DMS 273 (cell line): ENCODE measurements at regions not wholly inside any gene's neighbourhood (a gene's known extent, or its start where the extent isn't known, plus 50 kb on each side); places are given as distances from the start of the nearest gene placed in this dataset.

Experiments
- DNase-seq: peaks from one replicate; lab custom pipeline; 2025; ENCODE audit not compliant: unreplicated experiment; lab: John Stamatoyannopoulos, UW

GRCh38 chr18:76771192-76771799 lies 51.1 kb upstream of the ZNF236 start:
- DNase-seq: no peak

- DNase-seq: no peak
These were observed 54.4 kb upstream of the ZNF236 start for GRCh38 chr18:76767954-76768353.

DNA sequence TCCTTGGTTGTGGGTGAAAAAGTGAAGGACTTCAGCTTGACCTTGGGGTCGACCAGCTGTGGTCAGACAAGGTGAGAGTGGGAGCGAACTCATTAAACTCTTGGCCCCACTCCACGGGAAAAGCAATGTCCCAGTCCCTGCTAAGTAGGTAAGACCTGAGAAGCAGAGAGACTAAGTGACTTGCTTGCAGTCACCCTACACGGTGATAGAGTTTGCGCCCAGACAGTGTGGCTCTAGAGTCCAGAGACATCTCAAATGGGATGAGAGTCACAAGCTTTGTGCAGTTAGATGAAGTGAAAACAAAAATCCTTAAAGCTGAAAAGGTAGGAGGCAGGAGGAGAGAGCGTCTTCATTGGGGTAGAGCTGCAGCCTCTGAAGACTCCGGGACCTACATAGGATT lies 55.9 kb upstream of the ZNF236 start:
- DNase-seq: no peak

DNA sequence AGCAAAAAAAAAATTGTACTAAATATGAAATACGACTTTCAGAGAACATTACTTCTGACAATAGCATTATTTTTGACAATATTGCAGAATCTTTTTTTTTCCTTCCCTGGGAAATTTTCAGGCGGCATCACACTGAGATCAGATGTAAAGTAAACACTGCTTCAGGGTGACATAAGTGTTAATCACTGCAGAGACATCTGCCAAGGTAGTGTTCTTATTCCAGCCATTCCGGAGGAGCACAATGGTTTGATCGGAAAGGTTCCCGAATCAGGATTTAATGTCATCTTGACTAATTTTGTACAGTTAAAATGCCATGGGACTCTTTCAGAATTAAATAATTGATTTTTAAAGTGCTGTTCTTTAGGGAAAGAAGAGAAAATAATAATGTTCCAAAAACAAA lies 56.7 kb upstream of the ZNF236 start:
- DNase-seq: peak; percentile 59

DNA sequence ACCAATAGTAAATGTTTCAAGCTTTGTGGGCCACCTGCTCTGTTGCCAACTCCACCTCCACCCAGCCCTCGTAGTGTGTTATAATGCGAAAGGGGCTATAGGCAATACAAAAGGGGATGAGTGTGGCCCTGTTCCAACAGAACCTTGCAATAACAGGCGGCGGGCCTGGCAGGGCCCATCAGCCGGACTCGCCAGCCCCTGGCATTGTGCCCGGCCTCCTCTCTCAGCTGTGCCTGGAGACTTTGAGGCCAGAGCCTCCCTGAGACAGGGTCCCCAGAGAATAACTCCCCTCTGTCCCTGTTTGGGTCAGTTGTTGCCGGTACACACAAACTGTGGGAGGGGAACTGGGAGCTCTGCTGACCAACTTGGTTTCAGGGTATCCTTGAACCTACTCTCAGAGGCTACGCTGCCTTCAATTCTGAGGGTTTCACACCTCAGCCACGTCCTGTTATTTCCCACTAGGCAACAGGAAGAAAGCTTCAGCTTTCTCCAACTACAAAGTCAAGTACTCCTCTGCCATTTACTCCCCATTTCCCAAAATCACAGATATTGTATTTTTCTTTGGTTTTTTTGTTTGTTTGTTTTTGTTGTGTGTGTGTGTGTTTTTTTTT lies 58.0 kb upstream of the ZNF236 start:
- DNase-seq: peak; percentile 74

DNA sequence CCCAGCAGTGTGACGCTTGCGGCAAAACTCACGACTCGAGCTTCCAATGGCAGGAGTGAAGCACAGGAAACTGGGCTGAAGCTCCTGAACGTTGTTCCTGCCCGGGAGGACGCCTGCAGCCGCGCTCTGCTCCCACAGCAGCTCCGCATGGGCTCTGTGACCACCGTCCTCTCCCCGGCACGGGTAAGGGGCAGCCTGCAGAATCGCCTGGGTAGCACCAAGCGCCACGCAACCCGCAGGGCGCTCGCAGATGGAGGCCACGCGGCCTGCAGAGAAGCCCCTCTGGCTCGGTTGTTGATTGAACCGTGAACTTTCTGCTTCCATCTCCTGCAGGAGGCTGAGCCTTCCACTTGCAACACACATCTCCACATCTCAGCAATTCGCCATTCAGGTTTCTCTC lies 63.3 kb upstream of the ZNF236 start:
- DNase-seq: no peak

- DNase-seq: no peak
These were observed 64.4 kb upstream of the ZNF236 start for GRCh38 chr18:76757925-76758324.

- no peak for DNase-seq
These were observed 65.0 kb upstream of the ZNF236 start for GRCh38 chr18:76757335-76757734.

DNA sequence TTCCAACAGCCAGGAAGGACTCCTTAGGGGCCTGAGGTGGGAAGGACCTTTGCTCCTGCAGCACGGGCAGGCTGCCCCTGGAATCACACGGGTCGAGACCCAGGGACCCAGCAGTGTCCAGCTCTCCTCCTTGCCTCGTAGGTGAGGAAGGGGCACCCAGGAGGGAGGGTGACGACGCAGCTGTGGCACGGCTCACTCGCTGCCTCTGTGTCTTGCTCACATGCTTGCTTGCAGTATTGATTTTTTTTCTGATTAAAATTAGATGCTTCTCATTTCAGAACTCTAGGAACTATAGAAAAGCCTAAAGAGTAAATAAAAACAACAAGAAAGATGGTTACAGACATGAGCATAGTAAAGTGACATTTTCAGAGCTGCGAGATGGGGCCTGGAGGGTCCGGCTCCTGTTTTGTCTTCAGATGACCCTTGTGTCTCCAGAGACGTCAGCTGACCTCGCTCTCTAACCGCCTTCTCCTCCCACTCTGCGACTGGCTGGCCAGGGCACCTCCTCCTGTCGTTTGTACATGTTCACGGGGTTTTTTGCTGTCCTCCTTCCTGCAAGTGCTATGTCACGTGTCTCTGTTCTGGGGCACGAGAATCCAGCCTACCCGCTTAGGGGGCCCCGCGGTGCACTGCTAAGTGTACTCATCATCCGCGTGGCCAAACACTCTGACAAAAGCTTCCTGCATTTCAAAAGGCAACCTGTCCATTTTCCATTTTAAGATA lies 65.7 kb upstream of the ZNF236 start:
- DNase-seq: no peak

GRCh38 chr18:76754351-76754750 lies 68.0 kb upstream of the ZNF236 start:
- no peak for DNase-seq

DNA sequence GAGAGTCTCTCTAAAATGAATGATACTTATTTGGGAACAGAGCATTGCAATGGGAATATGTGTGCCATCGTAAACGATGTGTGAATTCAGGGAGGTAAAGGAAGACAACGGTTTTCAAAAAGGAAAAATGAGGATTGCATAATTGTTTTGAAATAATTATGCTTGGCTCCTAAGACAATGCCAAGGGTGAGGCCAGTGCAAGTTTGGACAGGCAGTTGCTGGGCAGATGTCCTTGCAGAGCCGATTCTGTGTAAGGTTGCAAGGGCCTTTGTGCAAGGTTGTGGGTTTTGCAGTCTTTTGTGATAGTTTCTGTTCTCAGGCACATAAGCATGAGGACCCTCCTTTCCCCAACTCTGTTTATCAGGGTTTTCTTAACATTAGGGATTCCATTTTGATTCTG lies 70.0 kb upstream of the ZNF236 start:
- no peak for DNase-seq

DNA sequence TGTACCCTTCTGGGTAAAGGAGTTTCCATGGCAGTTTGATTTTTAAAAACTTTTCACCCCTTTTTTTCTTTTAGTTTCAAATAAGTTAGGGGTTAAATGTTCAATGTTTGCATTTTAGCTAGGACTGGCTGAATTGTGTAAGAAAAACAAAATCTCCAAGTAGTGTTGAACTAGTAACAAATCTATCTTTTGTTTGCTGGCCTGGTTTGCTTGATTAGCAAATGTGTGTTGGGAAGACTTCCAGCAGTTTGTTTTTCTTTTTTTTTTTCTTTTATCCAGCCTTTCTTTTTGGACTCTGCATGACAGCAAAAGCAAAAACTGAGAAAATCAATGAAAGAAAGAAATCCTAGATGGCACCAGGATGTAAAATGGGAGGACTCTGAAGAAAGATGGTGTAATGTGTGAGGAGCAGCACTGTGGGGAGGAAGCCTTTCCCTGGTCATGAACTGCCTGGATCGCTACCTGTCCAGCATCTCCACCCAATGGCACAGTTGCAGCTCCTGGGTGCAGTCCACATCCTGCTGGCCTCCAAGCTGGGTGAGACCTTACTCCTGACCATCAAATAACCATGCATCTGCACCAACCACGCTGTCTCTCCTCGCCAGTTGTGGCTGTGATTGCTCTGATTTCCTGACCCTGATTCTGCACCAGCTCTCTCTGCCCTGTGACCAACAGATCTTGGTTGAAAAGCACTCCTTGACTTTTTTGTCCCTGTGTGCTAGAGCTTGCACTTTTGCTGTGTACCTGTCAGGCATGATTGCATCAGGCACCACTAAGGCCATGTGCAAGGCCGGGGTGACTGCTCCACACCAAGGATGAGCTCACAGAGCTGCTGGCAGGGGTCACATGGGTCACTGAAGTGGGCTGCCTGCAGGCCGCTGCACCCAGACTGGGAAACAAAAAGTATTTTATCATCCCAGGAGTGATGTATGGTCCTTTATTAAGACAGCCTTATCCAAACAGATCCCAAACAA lies 71.2 kb upstream of the ZNF236 start:
- no peak for DNase-seq

GRCh38 chr18:76750269-76750668 lies 72.1 kb upstream of the ZNF236 start:
- DNase-seq: no peak

- no peak for DNase-seq
These were observed 74.7 kb upstream of the ZNF236 start for GRCh38 chr18:76747676-76748075.

GRCh38 chr18:76741346-76741745 lies 81.0 kb upstream of the ZNF236 start:
- DNase-seq: no peak

- DNase-seq: no peak
These were observed 86.0 kb upstream of the ZNF236 start for GRCh38 chr18:76736309-76736708.

DNA sequence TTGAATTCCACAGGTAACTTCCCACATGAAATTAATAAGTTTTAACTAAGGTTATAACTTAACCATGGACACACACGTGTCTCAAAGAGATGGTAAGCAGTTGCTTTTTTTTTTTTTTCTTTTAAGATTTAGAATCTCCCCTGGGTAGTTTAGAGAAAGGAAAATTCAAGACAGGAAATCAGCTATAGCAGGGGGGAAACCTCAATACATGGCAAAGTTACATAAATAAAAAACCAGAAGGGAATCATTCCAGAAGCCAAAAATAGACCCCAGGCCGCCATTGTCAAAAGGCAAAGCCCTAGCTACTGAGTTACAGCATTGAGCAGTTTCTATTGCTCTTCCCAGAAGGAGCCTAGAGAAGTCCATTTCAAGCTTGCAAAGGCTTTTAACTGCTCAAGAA lies 91.5 kb upstream of the ZNF236 start:
- DNase-seq: no peak

DNA sequence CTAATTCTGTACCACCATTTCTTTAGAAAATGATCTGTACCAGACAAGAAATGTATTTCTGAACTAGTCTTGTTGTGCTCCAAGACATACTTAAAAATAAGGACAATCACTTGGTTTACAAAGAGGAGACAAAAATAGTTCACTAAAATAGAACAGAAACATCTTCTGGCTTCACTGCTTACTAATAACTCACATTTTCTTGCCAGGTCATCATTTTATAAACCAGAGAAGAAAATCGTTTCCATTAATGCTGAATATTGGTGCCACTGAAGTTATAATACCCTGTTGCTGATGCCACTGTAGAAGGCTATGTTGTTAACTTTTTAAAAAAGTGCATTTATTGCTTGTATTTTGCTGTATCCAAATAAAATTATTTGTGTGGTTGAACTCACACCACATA lies 94.8 kb upstream of the ZNF236 start:
- no peak for DNase-seq

- no peak for DNase-seq
These were observed 96.9 kb upstream of the ZNF236 start for GRCh38 chr18:76725445-76725844.

DNA sequence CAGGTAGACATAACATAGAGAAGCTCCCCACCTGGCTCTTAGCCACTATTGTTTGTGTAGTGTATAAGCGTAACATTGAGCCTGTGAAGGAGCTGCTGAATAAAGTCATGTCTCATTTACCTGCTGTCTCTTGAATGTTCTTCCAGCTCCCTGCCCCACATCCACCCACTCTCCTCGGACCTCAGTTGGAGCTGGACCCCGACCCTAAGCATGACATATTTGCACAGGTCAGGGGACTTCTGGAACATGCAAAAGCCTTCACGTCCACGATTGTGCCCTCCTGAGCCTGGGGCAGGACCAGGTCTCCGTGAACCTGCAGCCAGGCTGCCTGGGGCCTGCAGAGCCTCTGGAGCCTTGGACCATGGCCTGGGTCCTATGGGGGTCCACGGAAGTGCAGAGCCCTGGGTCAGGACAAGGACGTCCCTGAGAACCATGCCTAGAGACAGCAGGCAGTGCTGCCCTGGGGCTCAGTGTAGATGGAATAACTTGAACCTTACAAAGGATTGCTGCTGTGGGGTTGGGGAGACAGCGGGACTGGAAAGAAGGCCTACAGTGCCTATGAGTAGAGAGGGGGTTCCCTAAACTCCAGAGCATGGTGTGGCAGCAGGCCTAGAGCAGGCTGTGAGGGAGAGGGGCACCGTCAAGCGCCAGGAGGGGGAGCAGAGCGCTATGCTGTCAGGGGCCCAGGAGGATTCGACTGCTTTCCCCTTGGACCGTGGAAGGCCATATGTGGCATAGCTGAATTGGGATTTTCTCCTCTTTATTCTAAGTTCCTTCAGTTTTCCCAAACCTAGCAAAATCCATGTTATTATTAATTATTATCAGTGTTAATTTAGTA lies 99.9 kb upstream of the ZNF236 start:
- no peak for DNase-seq
